NCI-H82 treated with DMSO at 0.1 percent for 48 hours (cell line): ENCODE measurements at regions not wholly inside any gene's neighbourhood (a gene's known extent, or its start where the extent isn't known, plus 50 kb on each side); places are given as distances from the start of the nearest gene placed in this dataset.

ENCODE experiments used
- DNase-seq: peaks from one replicate; lab custom pipeline; 2025; ENCODE audit not compliant: unreplicated experiment; lab: John Stamatoyannopoulos, UW

DNA sequence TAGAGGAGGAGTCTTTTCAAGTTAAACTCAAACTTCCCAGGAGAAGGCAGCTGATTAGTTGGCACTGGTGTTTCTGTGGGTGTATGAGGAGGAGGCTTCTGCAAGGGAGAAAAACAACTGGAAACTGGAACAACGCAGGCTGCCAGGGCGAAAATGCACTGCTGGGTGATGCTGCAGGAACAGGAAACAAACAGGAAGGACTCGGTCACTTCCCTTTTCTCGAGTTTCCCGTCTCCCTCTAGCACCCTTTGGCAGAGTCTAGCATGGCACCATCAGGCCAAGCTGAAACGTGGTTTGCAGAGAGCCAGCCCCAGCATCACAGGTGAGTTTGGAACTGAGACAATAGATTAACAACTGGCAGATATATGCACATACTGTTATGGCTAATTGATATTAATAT lies 77.5 kb upstream of the CAST start:
- DNase-seq: no peak

GRCh38 chr5:96588539-96588938 lies 73.6 kb upstream of the CAST start:
- no peak for DNase-seq

- DNase-seq: no peak
Observed at GRCh38 chr5:96590796-96591195, 71.4 kb upstream of the CAST start.

GRCh38 chr5:96595300-96596090 lies 66.7 kb upstream of the CAST start:
- no peak for DNase-seq

- DNase-seq: no peak
Observed at GRCh38 chr5:96597438-96598020, 64.6 kb upstream of the CAST start.

DNA sequence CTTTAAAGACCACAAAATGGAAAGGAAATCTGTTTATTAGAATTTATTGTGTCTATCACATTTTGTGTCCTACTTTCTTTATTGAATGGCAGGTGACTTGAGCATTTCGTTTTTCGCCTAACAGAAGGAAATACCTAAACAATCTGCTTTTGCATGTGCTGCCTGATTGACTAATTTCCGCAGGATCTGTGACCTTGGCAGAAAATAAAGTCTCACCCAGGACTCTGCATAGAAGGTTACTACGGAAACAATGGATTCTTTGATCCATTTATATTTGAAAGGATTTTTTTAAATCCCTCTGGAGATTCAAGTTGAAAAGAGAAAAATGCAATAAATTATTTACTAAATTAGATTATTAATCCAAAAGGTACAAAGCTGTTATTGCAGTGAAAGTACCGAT lies 61.0 kb upstream of the CAST start:
- no peak for DNase-seq

DNA sequence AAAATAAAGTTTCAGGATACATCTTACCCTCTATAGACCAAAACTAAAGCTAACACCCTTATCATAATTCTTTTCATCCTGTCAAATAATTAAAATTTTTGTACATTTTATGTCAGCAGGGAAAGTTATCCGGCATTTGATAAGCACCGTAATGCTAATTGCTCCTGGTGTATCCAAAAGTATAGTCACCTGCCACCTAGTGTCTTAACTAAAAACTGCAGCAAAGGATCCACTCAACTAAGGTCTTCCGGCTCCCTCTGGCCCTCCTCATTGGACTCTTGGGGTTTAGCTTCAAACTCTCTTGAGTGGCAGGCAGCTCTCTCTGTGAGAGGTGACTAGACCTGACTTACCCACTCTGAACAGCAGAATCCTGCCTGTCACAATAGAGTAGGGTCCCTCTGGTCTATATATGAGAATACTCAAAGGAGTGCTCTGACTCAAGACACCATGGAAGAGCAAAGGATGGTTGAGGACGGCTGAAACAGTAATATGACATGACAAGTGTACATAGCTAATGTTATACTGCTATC lies 60.4 kb upstream of the CAST start:
- DNase-seq: peak; percentile 40

GRCh38 chr5:96602776-96603175 lies 59.4 kb upstream of the CAST start:
- no peak for DNase-seq

DNA sequence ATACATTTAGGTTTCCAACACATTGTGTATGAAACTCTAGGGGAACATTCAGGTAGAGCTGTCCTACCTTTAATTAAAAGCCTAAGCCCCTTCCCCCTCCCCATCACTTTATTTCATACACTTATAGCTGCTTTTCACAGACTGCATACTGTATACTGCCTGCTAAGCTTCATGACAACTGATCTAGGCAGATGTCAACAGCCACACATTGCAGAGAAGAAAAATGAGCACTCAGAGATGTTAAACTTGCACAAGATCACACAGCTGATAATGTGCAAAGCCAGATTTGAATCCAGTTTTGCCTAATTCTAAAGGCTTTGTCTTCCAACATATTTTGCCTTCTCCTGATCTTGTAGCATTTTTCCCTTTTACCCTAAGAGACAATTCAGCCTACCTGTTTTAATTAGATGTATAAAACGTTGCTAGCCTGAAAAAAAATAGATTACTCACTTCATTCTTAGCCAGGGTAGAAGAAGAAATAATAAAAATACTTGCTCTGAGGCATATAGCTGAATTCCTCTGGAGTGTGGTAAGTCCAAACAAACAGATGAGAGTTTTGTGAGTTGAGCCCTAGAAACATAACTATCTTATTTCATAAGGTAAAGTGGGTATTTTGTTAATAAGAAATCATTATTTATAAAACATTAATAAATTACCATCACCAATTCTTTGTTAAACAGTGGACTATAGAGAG lies 56.9 kb upstream of the CAST start:
- no peak for DNase-seq

DNA sequence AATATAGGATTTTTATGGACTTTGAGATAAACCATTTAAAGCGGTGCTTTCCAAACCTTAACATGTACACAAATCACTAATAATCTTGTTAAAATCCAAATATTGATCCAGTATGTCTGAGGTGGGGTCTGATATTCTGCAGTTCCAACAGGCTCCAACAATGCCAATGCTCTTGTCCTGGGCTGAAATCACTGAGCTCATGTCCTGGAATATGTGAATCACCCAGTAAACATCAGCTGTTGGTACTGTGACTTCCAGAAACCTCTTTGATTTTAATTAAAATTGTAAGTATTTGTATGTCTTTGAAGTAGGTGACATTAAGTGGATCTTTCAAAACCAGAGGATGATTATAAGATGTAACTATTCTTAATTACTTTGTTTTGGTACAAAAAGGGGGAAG lies 52.8 kb upstream of the CAST start:
- no peak for DNase-seq

- DNase-seq: peak; percentile 43
Observed at GRCh38 chr5:96610747-96611146, 51.4 kb upstream of the CAST start.

DNA sequence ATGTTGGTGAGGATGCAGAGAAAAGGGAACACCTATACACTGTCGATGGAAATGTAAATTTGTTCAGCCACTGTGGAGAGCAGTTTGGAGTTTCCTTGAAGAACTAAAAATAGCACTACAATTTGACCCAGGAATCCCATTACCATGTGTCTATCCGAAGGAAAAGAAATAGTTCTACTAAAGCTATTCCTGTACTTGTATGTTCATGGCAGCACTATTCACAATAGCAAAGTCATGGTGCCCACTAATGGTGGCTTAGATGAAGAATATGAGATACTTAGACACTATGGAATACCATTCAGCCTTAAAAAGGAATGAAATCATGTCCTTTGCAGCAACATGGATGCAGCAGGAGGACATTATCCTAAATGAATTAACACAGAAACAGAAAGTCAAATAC lies 50.2 kb upstream of the CAST start:
- no peak for DNase-seq
